Germinal center (tissue), 1 donor: ENCODE measurements at regions not wholly inside any gene's neighbourhood (a gene's known extent, or its start where the extent isn't known, plus 50 kb on each side); places are given as distances from the start of the nearest gene placed in this dataset.
"Not testable (repeated sequence)": the region's sequence is repeated elsewhere in the genome, so short reads cannot be mapped to it uniquely, and the experiment has no call there.

Experiments used
- DNase-seq: peaks from one replicate; pipeline ENCODE4 v3.0.0; 2012; ENCODE audit warnings: mixed read lengths, low spot score

- no peak for DNase-seq
Measured at GRCh38 chr12:97800561-97800960, 338.0 kb downstream of the RMST start.

- DNase-seq: no peak
Measured at GRCh38 chr12:97801471-97802059, 339.0 kb downstream of the RMST start.

DNA sequence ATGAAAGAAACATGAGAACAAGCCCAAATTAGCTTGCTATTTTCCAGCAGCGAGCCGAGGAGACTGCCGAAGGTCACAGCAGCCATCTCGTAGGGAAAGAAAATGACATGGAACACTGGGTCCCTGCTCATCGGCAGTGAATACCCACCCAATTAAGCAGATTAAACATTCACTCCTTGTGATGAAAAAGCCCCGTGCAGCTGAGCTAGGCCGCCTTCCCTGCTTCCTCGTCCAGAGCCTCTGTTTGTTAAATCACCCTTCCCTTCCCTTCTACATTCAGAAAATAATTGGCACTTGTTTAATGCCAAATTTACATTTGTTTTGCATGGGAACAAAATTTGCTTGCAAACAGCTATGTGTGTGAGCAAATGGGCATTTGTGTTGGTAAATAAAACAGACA lies 342.5 kb downstream of the RMST start:
- no peak for DNase-seq

GRCh38 chr12:97813301-97813700 lies 350.7 kb downstream of the RMST start:
- DNase-seq: no peak

DNA sequence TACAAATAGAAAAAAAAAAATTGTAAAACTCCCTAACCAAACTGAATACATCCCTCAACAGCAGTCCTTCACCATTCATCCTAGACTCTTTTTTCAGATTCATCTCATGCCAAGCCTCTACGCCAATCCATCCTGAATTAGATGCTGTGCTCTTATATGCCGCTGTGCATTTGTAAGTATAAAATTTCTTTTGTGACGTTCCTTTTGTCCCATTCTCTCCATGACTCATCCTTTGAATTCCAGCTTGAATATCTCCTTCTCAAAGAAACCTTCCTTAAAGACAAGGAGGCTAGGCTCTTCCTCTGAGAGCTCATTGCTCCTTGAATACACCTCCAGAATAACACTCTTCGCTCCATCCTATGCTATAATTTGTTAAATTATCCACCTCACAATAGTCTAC lies 359.2 kb downstream of the RMST start:
- DNase-seq: no peak

GRCh38 chr12:97835541-97835940 lies 372.9 kb downstream of the RMST start:
- DNase-seq: no peak

GRCh38 chr12:97837401-97837800 lies 374.8 kb downstream of the RMST start:
- DNase-seq: no peak

- DNase-seq: no peak
Measured at GRCh38 chr12:97848051-97848450, 385.4 kb downstream of the RMST start.

DNA sequence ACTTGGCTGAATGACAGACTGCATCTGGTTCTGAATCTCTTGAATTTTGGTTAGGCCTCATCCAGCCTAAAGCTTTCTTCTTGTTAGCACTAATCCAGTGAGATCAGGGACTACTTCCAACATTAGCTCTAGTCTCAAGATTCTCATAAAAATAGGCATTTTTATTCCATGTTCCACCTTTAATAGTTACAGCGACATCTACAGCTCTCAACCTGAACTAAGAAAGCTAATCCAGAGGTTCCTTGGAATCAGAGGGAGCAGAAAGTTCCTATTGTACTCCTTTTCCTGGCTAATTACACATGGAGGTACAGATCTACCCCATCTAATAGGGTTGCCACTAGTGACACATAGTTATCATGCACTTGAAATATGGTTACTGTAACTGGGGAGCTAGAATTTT lies 391.9 kb downstream of the RMST start:
- DNase-seq: no peak

- no peak for DNase-seq
Measured at GRCh38 chr12:97862072-97862471, 399.5 kb downstream of the RMST start.

GRCh38 chr12:97875064-97875463 lies 412.5 kb downstream of the RMST start:
- no peak for DNase-seq

GRCh38 chr12:97876780-97877179 lies 414.2 kb downstream of the RMST start:
- no peak for DNase-seq

DNA sequence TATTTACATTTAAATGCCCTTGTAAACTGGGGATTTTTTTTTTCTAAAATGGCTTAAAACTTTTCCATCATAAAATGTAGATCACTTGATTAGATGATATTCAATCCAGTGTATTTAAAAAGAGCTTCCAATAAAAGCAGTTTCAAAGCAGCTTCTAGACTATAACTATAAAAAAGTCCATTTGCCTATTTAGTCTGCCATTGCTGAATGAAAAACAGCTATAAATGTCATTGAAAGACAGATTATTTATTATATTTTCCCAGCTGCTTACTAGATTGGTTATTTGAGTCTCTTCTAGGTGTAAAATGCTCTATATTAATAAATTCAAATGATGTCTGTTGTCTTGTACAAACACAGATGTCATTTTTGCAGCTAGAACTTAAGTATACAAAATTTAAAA lies 414.8 kb downstream of the RMST start:
- DNase-seq: no peak

DNA sequence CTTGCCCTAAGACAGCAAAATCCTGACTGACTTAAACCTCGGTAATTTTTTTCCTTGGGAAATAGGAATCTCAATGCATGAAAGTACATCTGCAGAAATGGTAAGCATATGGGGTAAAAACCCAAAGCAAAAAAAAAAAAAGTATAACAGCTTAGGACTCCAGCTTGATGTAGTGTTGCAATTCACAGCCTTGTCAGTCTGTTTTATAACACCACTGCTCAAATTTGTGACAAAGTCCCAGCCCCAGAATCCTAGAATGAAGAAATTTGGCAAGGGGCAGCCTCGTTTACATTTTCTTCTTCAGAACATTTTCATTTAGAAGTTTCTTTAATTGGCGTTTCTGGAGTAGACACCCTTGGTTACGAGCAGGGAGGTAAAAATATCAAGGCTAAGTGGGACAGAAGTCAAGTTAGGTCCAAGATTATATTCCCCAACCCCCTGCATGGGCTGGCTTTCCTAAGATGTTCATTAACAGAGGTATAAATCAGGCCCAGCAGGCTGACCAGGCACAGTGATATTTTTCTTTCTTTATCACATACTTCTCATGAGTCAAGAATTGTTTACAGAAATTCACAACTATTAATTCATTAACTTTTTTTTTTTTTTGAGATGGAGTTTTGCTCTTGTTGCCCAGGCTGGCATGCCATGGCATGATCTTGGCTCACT lies 424.0 kb downstream of the RMST start:
- no peak for DNase-seq

DNA sequence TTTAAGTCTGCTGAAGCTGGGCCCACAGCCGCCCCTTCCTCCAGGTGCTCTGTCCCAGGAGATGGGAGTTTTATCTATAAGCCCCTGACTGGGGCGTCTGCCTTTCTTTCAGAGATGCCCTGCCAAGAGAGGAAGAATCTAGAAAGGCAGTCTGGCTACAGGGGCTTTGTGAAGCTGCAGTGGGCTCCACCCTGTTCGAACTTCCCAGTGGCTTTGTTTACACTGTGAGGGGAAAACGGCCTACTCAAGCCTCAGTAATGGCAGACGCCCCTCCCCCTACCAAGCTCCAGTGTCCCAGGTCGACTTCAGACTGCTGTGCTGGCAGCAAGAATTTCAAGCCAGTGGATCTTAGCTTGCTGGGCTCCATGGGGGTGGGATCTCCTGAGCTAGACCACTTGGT lies 435.3 kb downstream of the RMST start:
- DNase-seq: not testable (repeated sequence)

DNA sequence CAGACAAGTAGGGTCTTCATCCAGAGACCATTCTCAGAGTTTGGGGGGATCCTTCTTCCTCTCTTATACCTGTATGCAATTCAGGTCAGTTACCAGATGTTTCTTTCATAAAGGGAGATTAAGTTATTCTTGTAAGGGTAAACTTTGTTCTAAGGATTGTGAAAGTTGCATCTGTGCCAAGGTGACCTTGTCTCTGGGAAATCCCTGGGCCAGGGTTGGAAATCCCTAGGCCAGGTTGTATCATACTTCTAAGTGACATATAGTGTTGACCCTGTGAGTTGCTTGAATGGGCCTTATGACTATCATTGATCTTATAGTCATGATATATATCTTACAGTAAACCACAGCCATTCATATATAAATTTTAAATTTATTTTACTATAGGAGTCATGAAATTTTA lies 436.9 kb downstream of the RMST start:
- no peak for DNase-seq

GRCh38 chr12:97899956-97900355 lies 437.4 kb downstream of the RMST start:
- no peak for DNase-seq

- DNase-seq: no peak
Measured at GRCh38 chr12:97903356-97903755, 440.8 kb downstream of the RMST start.

DNA sequence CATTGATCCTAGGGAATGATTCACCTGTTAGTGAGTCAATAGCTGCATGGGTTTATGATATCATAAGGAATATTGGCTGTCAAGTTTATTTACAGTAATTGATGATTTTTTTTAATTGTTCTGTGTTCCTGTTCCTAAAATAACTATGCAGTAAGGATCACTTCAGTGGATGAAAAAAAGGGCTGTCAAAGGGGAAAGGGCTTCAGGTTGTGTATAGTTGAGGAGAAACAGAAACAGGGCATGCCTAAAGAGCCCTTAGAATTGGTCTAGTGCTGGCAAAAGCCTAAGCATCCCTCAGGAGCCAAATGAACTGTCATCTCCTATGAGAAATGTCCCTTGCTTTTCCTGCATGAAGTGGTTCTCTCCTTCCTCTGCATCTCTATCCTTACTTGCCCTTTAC lies 444.9 kb downstream of the RMST start:
- DNase-seq: no peak

- no peak for DNase-seq
Measured at GRCh38 chr12:97910559-97910958, 448.0 kb downstream of the RMST start.

DNA sequence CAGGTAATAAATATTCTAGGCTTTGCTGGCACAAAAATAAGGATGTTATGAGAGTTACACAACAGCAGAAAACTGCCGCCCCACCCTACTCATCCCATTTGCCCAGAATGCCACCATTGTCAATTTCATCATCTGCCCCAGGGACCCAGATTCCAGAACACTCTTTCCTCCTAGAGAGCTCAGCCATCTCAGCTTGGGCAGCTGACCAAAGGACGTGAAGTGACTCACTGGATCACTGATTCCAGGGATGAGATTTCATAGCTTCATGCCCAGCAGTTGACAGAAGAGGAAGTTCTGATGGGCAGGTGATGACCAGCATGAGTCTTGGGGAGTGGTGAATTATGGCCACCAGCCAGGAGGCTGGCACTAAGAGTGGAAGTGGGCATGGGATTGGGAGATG lies 450.3 kb downstream of the RMST start:
- no peak for DNase-seq

DNA sequence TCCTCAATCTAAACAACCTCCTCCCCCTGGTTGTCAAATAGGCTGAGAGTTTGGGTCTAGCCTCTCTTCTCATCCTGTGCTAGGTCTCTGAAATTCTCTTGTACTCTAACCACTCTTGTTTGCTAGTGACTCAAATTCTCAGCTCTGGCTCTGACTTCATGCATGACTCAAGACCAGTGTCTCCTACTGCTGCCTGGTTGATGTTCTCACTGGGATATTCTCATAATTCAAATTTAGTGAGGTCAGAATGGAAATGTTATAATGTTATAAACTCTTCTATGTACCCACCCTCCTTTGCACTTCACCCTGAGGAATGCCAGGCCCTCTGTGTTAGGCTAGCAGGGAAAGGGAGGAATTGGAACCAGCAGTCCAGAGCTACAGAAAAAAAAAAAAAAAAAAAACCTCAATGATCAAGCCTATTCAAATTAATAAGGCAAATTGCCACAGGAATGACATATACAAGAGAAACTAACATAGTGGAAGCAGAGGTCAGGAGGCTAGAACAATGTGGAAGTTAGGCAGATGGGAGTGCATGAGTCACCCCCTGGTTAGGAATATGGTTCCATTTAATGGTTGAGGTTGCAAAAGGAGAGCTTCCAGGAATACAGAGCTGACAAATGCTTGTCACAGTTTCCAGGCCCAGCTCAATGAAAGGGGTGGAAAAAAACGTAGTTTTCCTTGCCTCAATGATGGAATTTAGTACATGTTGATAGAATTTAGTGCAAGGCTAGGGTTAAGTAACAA lies 459.5 kb downstream of the RMST start:
- no peak for DNase-seq

GRCh38 chr12:97923546-97923945 lies 460.9 kb downstream of the RMST start:
- DNase-seq: no peak

DNA sequence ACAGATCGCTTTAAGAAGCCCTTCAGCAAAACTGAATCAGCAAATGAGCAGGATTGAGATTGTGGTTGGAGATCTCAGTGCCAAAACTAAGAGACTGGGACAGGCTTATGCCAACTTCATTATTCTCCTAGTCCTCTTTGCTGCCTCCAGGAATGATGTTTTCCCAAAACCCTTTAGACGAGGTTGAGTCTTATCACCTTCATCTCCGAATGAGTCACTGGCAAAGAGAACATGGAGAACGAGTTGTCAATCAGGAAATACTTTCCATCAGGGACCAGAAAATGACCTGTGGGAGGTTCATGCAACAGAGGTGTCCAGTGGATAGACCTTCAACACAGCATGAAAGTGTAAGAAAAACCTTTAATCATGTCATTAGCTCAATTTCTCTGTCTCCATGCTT lies 461.5 kb downstream of the RMST start:
- DNase-seq: no peak
